ENCODE measurements at regions not wholly inside any gene's neighbourhood (a gene's known extent, or its start where the extent isn't known, plus 50 kb on each side); places are given as distances from the start of the nearest gene placed in this dataset.

DNA sequence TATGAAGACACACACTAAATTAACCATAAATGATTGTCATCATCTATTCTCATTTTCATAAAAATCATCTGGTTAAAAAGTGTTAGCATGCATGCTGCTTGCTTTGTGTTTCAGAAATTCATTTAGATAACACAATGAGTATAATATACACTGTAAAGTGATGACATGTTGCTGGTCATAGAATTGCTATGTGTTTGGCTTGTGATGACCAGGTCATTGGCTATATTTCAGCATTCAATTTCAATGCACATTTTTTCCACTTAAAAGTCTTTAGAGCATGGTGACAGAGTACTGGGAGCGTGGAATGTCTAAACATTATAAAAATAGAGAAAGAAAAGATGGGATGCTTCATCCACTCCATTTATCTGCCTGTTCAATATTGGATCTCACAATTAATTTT is 1291.1 kb upstream of the MAP3K7 start:
- TF ChIP-seq, protein P1, sequence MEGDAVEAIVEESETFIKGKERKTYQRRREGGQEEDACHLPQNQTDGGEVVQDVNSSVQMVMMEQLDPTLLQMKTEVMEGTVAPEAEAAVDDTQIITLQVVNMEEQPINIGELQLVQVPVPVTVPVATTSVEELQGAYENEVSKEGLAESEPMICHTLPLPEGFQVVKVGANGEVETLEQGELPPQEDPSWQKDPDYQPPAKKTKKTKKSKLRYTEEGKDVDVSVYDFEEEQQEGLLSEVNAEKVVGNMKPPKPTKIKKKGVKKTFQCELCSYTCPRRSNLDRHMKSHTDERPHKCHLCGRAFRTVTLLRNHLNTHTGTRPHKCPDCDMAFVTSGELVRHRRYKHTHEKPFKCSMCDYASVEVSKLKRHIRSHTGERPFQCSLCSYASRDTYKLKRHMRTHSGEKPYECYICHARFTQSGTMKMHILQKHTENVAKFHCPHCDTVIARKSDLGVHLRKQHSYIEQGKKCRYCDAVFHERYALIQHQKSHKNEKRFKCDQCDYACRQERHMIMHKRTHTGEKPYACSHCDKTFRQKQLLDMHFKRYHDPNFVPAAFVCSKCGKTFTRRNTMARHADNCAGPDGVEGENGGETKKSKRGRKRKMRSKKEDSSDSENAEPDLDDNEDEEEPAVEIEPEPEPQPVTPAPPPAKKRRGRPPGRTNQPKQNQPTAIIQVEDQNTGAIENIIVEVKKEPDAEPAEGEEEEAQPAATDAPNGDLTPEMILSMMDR (IDR thresholded peaks at IDR 0.05) = no peak
- no peak for TF ChIP-seq POLR2A (IDR thresholded peaks at IDR 0.05)
